GM19239 (cell line): ENCODE measurements at regions not wholly inside any gene's neighbourhood (a gene's known extent, or its start where the extent isn't known, plus 50 kb on each side); places are given as distances from the start of the nearest gene placed in this dataset.

ENCODE experiments used
- DNase-seq: peaks from one replicate; pipeline ENCODE4 v3.0.0; 2011; ENCODE audit warnings: low spot score; ENCODE audit not compliant: insufficient read length
- FAIRE-seq: peaks from 2 replicates; lab custom pipeline; 2011; peaks lifted over from hg19 to GRCh38; lab: Jason Lieb, UNC

- no peak for FAIRE-seq
- DNase-seq, result no peak
These were observed 380.5 kb downstream of the EMP1 start for GRCh38 chr12:13576935-13577500.

GRCh38 chr12:13573698-13574321 lies 377.3 kb downstream of the EMP1 start:
- FAIRE-seq, result no peak

GRCh38 chr12:13571035-13571434 lies 374.5 kb downstream of the EMP1 start:
- FAIRE-seq (no peak), DNase-seq (no peak)

More at GRCh38 chr12:13573698-13574321, 377.3 kb downstream of the EMP1 start:
- no peak for DNase-seq

GRCh38 chr12:13570005-13570694 lies 373.6 kb downstream of the EMP1 start:
- FAIRE-seq, result no peak
- no peak for DNase-seq

GRCh38 chr12:13566292-13566691 lies 369.8 kb downstream of the EMP1 start:
- DNase-seq, result no peak
- no peak for FAIRE-seq

GRCh38 chr12:13564266-13564810 lies 367.8 kb downstream of the EMP1 start:
- FAIRE-seq (no peak), DNase-seq (no peak)

- DNase-seq, result no peak
These were observed 367.2 kb downstream of the EMP1 start for GRCh38 chr12:13563743-13564125.

GRCh38 chr12:13562915-13563742 lies 366.6 kb downstream of the EMP1 start:
- FAIRE-seq, result no peak
- no peak for DNase-seq

More at GRCh38 chr12:13563743-13564125, 367.2 kb downstream of the EMP1 start:
- FAIRE-seq, result no peak

GRCh38 chr12:13561923-13562322 lies 365.4 kb downstream of the EMP1 start:
- FAIRE-seq, result no peak
- no peak for DNase-seq

- FAIRE-seq, result no peak
These were observed 362.9 kb downstream of the EMP1 start for GRCh38 chr12:13559318-13559978.

GRCh38 chr12:13552830-13553229 lies 356.3 kb downstream of the EMP1 start:
- no peak for DNase-seq
- no peak for FAIRE-seq

More at GRCh38 chr12:13559318-13559978, 362.9 kb downstream of the EMP1 start:
- DNase-seq, result no peak

GRCh38 chr12:13547283-13547682 lies 350.8 kb downstream of the EMP1 start:
- DNase-seq (no peak), FAIRE-seq (no peak)

- FAIRE-seq, result no peak
These were observed 349.7 kb downstream of the EMP1 start for GRCh38 chr12:13546231-13546630.

GRCh38 chr12:13539051-13539450 lies 342.5 kb downstream of the EMP1 start:
- DNase-seq (no peak), FAIRE-seq (no peak)

More at GRCh38 chr12:13546231-13546630, 349.7 kb downstream of the EMP1 start:
- DNase-seq, result no peak

- no peak for FAIRE-seq
- no peak for DNase-seq
These were observed 341.6 kb downstream of the EMP1 start for GRCh38 chr12:13538136-13538535.

GRCh38 chr12:13537623-13538022 lies 341.1 kb downstream of the EMP1 start:
- FAIRE-seq, result no peak
- no peak for DNase-seq

- FAIRE-seq, result peak; percentile 35
These were observed 339.8 kb downstream of the EMP1 start for GRCh38 chr12:13536219-13536910.

GRCh38 chr12:13534645-13535398 lies 338.3 kb downstream of the EMP1 start:
- DNase-seq, result peak; percentile 10

More at GRCh38 chr12:13536219-13536910, 339.8 kb downstream of the EMP1 start:
- DNase-seq, result peak; percentile 22

More at GRCh38 chr12:13534645-13535398, 338.3 kb downstream of the EMP1 start:
- FAIRE-seq, result no peak
